IMR-90 (cell line): ENCODE measurements at regions not wholly inside any gene's neighbourhood (a gene's known extent, or its start where the extent isn't known, plus 50 kb on each side); places are given as distances from the start of the nearest gene placed in this dataset.

ENCODE experiments used
- ATAC-seq: fragments of 200-7000 bp; cut with Tn5 transposase; 2 replicates; pipeline ENCODE4 v1.9.1; 2020; ENCODE audit warnings: low read depth, mild to moderate bottlenecking, moderate library complexity
- BruUV-seq: library from RNA; stranded (reverse); fragments of 400-500 nt; replicated peaks from 2 replicates; lab custom pipeline; 2021; lab: Mats Ljungman, UMichigan
- CTCF ChIA-PET: fragments of 300-600 bp; formaldehyde crosslinking; extraction: SDS; loops from one replicate; lab custom pipeline; 2021; ENCODE audit warnings: antibody characterized with exemption; lab: Yijun Ruan, JAX
- POLR2A ChIA-PET: fragments of 300-600 bp; sonication (Branson Sonifier 250); formaldehyde crosslinking; loops from one replicate; lab custom pipeline; 2022; ENCODE audit warnings: antibody characterized with exemption; ENCODE audit not compliant: unreplicated experiment; lab: Charles Lee
- DNase-seq: peaks from one replicate; pipeline ENCODE4 v3.0.0; 2013
- H2AFZ ChIP-seq: replicated peaks from 2 replicates; pipeline ENCODE3; 2013; ENCODE audit warnings: low read length, mild to moderate bottlenecking; ENCODE audit not compliant: poor library complexity
- H2AK5ac ChIP-seq: 2 replicates; pipeline ENCODE4 v1.6.1; 2013; ENCODE audit warnings: low read depth, low read length, inconsistent platforms
- H2AK9ac ChIP-seq: replicated peaks from 2 replicates; pipeline ENCODE3; 2013; ENCODE audit warnings: mild to moderate bottlenecking, low read depth, low read length, moderate library complexity; ENCODE audit not compliant: poor library complexity
- H2BK120ac ChIP-seq: 2 replicates; pipeline ENCODE4 v1.6.1; 2013; ENCODE audit warnings: low read depth, low read length, inconsistent platforms
- H2BK15ac ChIP-seq: 3 replicates; pipeline ENCODE4 v1.6.1; 2013; ENCODE audit warnings: low read depth, low read length, inconsistent platforms
- H2BK20ac ChIP-seq: 2 replicates; pipeline ENCODE4 v1.6.1; 2013; ENCODE audit warnings: low read depth, mild to moderate bottlenecking, inconsistent platforms, low read length, moderate library complexity
- H2BK5ac ChIP-seq: 2 replicates; pipeline ENCODE4 v1.6.1; 2013; ENCODE audit warnings: mild to moderate bottlenecking, low read depth, low read length, inconsistent platforms; ENCODE audit not compliant: poor library complexity, severe bottlenecking
- H3K14ac ChIP-seq: replicated peaks from 2 replicates; pipeline ENCODE4 v1.6.1; 2013; ENCODE audit warnings: low read depth, low read length, inconsistent platforms
- H3K18ac ChIP-seq: 2 replicates; pipeline ENCODE4 v1.6.1; 2013; ENCODE audit warnings: low read depth, low read length, control low read depth
- H3K23ac ChIP-seq: 2 replicates; pipeline ENCODE4 v1.6.1; 2013; ENCODE audit warnings: low read depth, low read length, inconsistent platforms
- H3K27ac ChIP-seq: 2 replicates; pipeline ENCODE4 v1.5.1; 2013; ENCODE audit warnings: mild to moderate bottlenecking, control low read depth, low read length; ENCODE audit not compliant: insufficient read depth
- H3K27me3 ChIP-seq: 2 replicates; pipeline ENCODE4 v1.6.1; 2013; ENCODE audit warnings: low read length; ENCODE audit not compliant: control insufficient read depth, insufficient read depth
- H3K36me3 ChIP-seq: 2 replicates; pipeline ENCODE4 v1.6.1; 2013; ENCODE audit warnings: low read length, mixed read lengths; ENCODE audit not compliant: control insufficient read depth, insufficient read depth
- H3K4ac ChIP-seq: 2 replicates; pipeline ENCODE4 v1.6.1; 2013; ENCODE audit warnings: low read depth, low read length, inconsistent platforms
- H3K4me1 ChIP-seq: 2 replicates; pipeline ENCODE4 v1.6.1; 2013; ENCODE audit warnings: low read length, mixed read lengths; ENCODE audit not compliant: control insufficient read depth, insufficient read depth
- H3K4me2 ChIP-seq: 2 replicates; pipeline ENCODE4 v1.6.1; 2013; ENCODE audit warnings: low read depth, mild to moderate bottlenecking, control low read depth, low read length, moderate library complexity
- H3K4me3 ChIP-seq: 2 replicates; pipeline ENCODE4 v1.5.1; 2013; ENCODE audit warnings: low read depth, mild to moderate bottlenecking, control low read depth, low read length, moderate library complexity; ENCODE audit not compliant: insufficient read depth
- H3K56ac ChIP-seq: 2 replicates; pipeline ENCODE4 v1.6.1; 2013; ENCODE audit warnings: low read length, inconsistent platforms; ENCODE audit not compliant: insufficient read depth; ENCODE audit errors: extremely low read depth
- H3K79me1 ChIP-seq, 2 experiments: 2 replicates each; pipeline ENCODE4 v1.6.1; 2013; ENCODE audit warnings: low read length in 2 of 2, inconsistent platforms in 1 of 2, low read depth in 1 of 2
- H3K9ac ChIP-seq: 2 replicates; pipeline ENCODE4 v1.6.1; 2013; ENCODE audit warnings: low read depth, low read length, control low read depth
- H3K9me1 ChIP-seq: 2 replicates; pipeline ENCODE4 v1.6.1; 2013; ENCODE audit warnings: low read length, inconsistent platforms; ENCODE audit not compliant: insufficient read depth
- H3K9me3 ChIP-seq: 2 replicates; pipeline ENCODE4 v1.6.1; 2013; ENCODE audit warnings: low read length; ENCODE audit not compliant: control insufficient read depth, insufficient read depth
- H4K20me1 ChIP-seq: 2 replicates; pipeline ENCODE4 v1.6.1; 2013; ENCODE audit warnings: low read length, inconsistent platforms; ENCODE audit not compliant: insufficient read depth
- H4K5ac ChIP-seq: 2 replicates; pipeline ENCODE4 v1.6.1; 2013; ENCODE audit warnings: mild to moderate bottlenecking, low read depth, low read length, control low read depth
- H4K8ac ChIP-seq, 2 experiments: 2 replicates each; pipeline ENCODE4 v1.6.1; 2013; ENCODE audit warnings: low read depth in 2 of 2, low read length in 2 of 2, control low read depth in 1 of 2, inconsistent platforms in 1 of 2
- H4K91ac ChIP-seq: 2 replicates; pipeline ENCODE4 v1.6.1; 2013; ENCODE audit warnings: low read depth, low read length, inconsistent platforms; ENCODE audit not compliant: insufficient read depth
- BHLHE40 ChIP-seq: fragments of 150-350 bp; IDR thresholded peaks from 2 replicates; pipeline ENCODE4 v1.6.1; 2016; ENCODE audit warnings: mild to moderate bottlenecking, low read depth, low read length
- CEBPB ChIP-seq: IDR thresholded peaks from 2 replicates; pipeline ENCODE4 v1.6.1; 2012; ENCODE audit warnings: low read depth, low read length, improper control_type of control experiment
- CHD1 ChIP-seq: IDR thresholded peaks from 2 replicates; pipeline ENCODE4 v1.6.1; 2012; ENCODE audit warnings: low read depth, low read length, improper control_type of control experiment
- CTCF ChIP-seq: conservative IDR thresholded peaks from 2 replicates; pipeline ENCODE4 v1.5.1; 2012; ENCODE audit warnings: mild to moderate bottlenecking, low read depth, low read length, improper control_type of control experiment
- ELK1 ChIP-seq: fragments of 150-350 bp; IDR thresholded peaks from 2 replicates; pipeline ENCODE4 v1.6.1; 2016; ENCODE audit warnings: low read depth, mild to moderate bottlenecking, low read length, moderate library complexity, borderline replicate concordance
- FOS ChIP-seq: fragments of 150-350 bp; IDR thresholded peaks from 2 replicates; pipeline ENCODE4 v1.6.1; 2016; ENCODE audit warnings: low read depth, low read length
- MAFK ChIP-seq: IDR thresholded peaks from 2 replicates; pipeline ENCODE4 v1.6.1; 2012; ENCODE audit warnings: low read depth, low read length, improper control_type of control experiment
- MAZ ChIP-seq: IDR thresholded peaks from 2 replicates; pipeline ENCODE4 v1.6.1; 2012; ENCODE audit warnings: low read depth, mild to moderate bottlenecking, low read length, improper control_type of control experiment, moderate library complexity, borderline replicate concordance
- MXI1 ChIP-seq: IDR thresholded peaks from 2 replicates; pipeline ENCODE4 v1.6.1; 2012; ENCODE audit warnings: low read depth, mild to moderate bottlenecking, low read length, moderate library complexity, borderline replicate concordance
- NFE2L2 ChIP-seq: fragments of 150-350 bp; IDR thresholded peaks from 2 replicates; pipeline ENCODE4 v1.6.1; 2016; ENCODE audit warnings: low read depth, mild to moderate bottlenecking, low read length
- POLR2A ChIP-seq: IDR thresholded peaks from 2 replicates; pipeline ENCODE4 v1.6.1; 2012; ENCODE audit warnings: mild to moderate bottlenecking, low read depth, low read length
- RAD21 ChIP-seq: IDR thresholded peaks from 2 replicates; pipeline ENCODE4 v1.6.1; 2012; ENCODE audit warnings: low read length, improper control_type of control experiment
- RCOR1 ChIP-seq: IDR thresholded peaks from 2 replicates; pipeline ENCODE4 v1.6.1; 2012; ENCODE audit warnings: mild to moderate bottlenecking, low read length, improper control_type of control experiment; ENCODE audit not compliant: insufficient replicate concordance
- RFX5 ChIP-seq: IDR thresholded peaks from 2 replicates; pipeline ENCODE4 v1.8.0; 2012; ENCODE audit warnings: low read depth, mild to moderate bottlenecking, low read length, moderate library complexity
- SMC3 ChIP-seq: fragments of 150-350 bp; IDR thresholded peaks from 2 replicates; pipeline ENCODE4 v1.6.1; 2016; ENCODE audit warnings: low read depth, mild to moderate bottlenecking, antibody characterized with exemption, low read length, moderate library complexity
- USF2 ChIP-seq: fragments of 150-350 bp; IDR thresholded peaks from 2 replicates; pipeline ENCODE4 v1.6.1; 2017; ENCODE audit warnings: mild to moderate bottlenecking, antibody characterized with exemption, low read length, low read depth
- WGBS, 2 experiments: methylation state at CpG; one replicate each; pipeline versions ENCODE4 v1.1.5 to v1.1.7; 2013; ENCODE audit warnings: missing lambda C conversion rate in 2 of 2; ENCODE audit not compliant: insufficient read length in 1 of 2; ENCODE audit errors: extremely low coverage in 2 of 2; 5-methylcytosine and 5-hydroxymethylcytosine counted together
- dilution Hi-C: fragments of 300-500 bp; cut with HindIII; formaldehyde crosslinking; loops from one replicate; pipeline ENCODE4 v1.14.3; 2018; ENCODE audit warnings: low sequenced_read_pairs; ENCODE audit not compliant: unreplicated experiment
- in situ Hi-C: fragments of 300-500 bp; cut with MboI; formaldehyde crosslinking; loops from 3 replicates; pipeline ENCODE4 v1.14.3; 2019; ENCODE audit warnings: low sequenced_read_pairs, inconsistent platforms, mixed read lengths
- intact Hi-C: fragments of 100-400 bp; cut with micrococcal nuclease; formaldehyde crosslinking; loops from 2 replicates; pipeline ENCODE4 v1.10.0; 2022

- H4K20me1 ChIP-seq = no peaks in the 10 kb centered on the region
- ChIA-PET CTCF (interaction anchor here (0.6 kb wide), 1 partner anchor 38 kb away, joined by 5 read pairs; no protein-coding TSS in a partner anchor), POLR2A (no interaction called here)
- H3K27ac ChIP-seq = no peak overlapping the region
- intact Hi-C loops = no loop called here
- H3K36me3 ChIP-seq = no peaks in the 10 kb centered on the region
- in situ Hi-C loops = no loop called here
- H4K5ac ChIP-seq = no peak overlapping the region
- dilution Hi-C loops = no loop called here
- H2AK5ac ChIP-seq = no peak overlapping the region
- DNase-seq (peak; percentile 63), ATAC-seq (no peak; the same call in 1 of the 2 replicates)
- 65% methylated on average over 3 of the region's 4 CpGs; no CpG with 5 or more reads in 1 of the 2 experiments for WGBS, 2 experiments
- H3K18ac ChIP-seq = no peak overlapping the region
- no peak overlapping the region for H3K14ac ChIP-seq
- H2BK15ac ChIP-seq = no peak overlapping the region
- TF ChIP-seq NFE2L2 = no peak
- TF ChIP-seq FOS = no peak
- no peak for TF ChIP-seq POLR2A
- TF ChIP-seq BHLHE40 = no peak
- TF ChIP-seq USF2 = no peak
- no peak for TF ChIP-seq SMC3
- no peak for TF ChIP-seq CHD1
- no peak for TF ChIP-seq ELK1
- no peak for TF ChIP-seq RAD21
- no peak for TF ChIP-seq RCOR1
- TF ChIP-seq MXI1 = no peak
- no peak for TF ChIP-seq CEBPB
- no peak for TF ChIP-seq RFX5
- TF ChIP-seq CTCF = no peak
- no peak for TF ChIP-seq MAZ
- no peak for TF ChIP-seq MAFK
- no peak overlapping the region for H2AK9ac ChIP-seq
- H3K4me2 ChIP-seq = no peak overlapping the region
- H3K9ac ChIP-seq = no peak overlapping the region
- H3K56ac ChIP-seq = no peak overlapping the region
- H3K4me3 ChIP-seq = no peak overlapping the region
- no peak overlapping the region for H2AFZ ChIP-seq
- H3K4ac ChIP-seq = no peak overlapping the region
- no peaks in the 10 kb centered on the region for H3K27me3 ChIP-seq
- H2BK120ac ChIP-seq = no peak overlapping the region
- H2BK20ac ChIP-seq = no peak overlapping the region
- peaks cover 14% of the 10 kb centered on the region for H3K4me1 ChIP-seq
- H3K9me3 ChIP-seq = no peaks in the 10 kb centered on the region
- no peaks in the 10 kb centered on the region for H3K79me1 ChIP-seq
- no peaks in the 10 kb centered on the region for H3K9me1 ChIP-seq
- BruUV-seq = no TSS peak
- no peak overlapping the region for H4K8ac ChIP-seq
- H2BK5ac ChIP-seq = no peak overlapping the region
- no peak overlapping the region for H4K91ac ChIP-seq
- H3K23ac ChIP-seq = no peak overlapping the region
Measured at GRCh38 chr12:66044731-66045130, 85.8 kb downstream of the LLPH start.
